CD4-positive, alpha-beta T cell treated with Interleukin-1 beta for 1 hour (primary cell): ENCODE measurements at regions not wholly inside any gene's neighbourhood (a gene's known extent, or its start where the extent isn't known, plus 50 kb on each side); places are given as distances from the start of the nearest gene placed in this dataset.

Experiments used
- DNase-seq, 2 donors: peaks; one replicate each; pipeline ENCODE4 v3.0.0-alpha.2; 2020 to 2022

DNA sequence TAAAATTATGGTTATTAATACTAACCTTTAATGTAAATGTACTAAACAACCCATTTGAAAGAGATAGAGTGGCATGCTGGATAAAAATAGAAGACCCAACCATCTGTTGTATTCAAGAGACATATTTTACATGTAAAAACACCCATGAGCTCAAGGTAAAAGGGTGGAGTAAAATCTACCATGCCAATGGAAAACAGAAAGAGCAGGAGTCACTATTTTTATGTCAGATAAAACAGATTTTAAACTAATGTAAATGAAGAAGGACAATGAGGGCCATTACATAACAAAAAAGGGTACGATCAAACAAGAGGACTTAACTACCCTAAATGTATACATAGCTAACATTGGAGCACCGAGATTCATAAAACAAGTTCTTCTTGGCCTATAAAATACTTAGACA, 66.3 kb downstream of the ITM2A start:
- no peak for DNase-seq

DNA sequence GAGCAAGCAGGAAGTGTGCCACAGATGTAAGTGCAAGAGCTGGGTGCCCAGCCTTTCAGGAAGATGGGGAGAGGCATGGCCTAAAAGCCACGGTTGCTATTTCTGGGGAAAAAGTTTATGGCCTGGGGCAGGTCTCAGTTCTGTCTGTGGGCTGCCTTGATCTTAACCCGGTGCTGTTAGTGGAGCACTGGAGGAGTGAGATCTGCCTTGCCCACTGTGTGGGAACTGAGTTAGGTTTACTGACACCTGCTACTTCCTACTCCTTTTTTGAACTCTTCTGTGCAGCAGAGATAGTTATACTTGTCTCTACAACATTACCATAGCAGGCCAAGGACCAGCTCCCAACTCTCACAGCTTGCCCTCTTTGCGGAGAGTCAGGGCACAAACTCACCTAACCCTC, 76.5 kb downstream of the ITM2A start:
- DNase-seq: no peak

DNA sequence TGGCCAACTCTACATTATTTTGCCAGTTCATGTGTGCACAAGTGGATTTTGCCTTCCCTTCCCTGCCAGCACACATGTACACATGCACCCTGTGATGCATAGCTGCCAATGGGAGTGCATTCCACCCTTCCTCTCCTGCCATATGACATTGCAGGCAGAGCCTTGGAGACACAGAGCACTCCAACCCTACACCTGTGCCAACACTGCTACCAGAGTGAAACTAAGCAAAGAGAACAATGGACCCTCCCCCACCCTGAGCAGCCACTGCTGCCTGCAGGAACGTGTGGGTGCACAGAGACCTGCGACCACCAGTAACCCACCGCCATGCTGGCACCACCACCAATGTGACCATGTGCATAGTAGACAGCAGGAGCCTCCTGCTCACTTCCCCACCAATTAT, 78.4 kb downstream of the ITM2A start:
- no peak for DNase-seq

DNA sequence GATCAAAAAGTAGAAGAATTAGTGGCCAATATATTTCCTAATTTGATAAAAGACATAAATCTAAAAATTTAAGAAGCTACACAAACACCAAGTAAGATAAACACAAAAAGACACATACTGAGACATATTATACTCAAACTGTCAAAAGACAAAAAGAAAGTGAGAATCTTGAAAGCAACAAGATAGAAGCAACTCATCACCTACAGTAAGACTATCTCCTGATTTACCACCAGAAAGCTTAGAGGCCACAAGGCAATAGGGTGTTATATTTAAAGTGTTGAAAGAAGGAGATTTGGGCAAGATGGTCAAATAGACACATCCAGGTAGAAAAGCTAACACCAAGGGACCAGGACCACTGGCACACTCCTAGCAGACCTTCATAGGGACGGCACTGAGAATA, 79.4 kb downstream of the ITM2A start:
- no peak for DNase-seq

DNA sequence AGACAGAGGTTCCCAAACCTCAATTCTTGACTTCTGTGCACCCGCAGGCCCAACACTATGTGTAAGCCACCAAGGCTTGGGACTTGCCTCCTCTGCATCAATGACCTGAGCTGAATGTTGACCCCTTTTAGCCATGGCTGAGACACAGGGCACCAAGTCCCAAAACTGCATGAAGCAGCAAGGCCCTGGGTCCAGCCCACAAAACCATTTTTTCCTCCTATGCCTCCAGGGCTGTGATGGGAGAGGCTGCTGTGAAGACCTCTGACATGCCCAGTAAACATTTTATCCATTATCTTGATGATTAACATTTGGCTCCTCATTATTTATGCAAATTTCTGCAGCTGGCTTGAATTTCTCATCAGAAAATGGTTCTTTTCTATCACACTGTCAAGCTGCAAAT, 85.4 kb downstream of the ITM2A start:
- DNase-seq: no peak

DNA sequence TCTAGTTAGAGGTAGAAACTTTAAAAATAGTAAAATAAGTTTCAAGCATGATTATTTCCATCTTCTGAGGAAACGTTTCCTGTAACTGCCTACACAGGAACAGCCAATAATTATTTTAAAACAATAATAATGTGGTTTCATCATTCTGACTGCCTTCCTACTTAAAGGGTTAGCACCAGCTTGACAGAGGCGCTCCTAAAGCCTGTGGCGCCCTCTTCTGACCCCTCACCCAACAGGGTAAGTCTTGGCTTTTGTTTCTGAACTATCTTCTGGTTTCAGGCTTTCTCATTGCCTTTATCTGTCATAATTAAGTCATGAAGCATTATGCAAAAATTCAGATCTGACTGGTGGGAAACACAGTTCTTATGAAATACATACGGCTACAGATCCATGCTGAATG, 96.7 kb downstream of the ITM2A start:
- DNase-seq: peak; percentile 77 to 78

DNA sequence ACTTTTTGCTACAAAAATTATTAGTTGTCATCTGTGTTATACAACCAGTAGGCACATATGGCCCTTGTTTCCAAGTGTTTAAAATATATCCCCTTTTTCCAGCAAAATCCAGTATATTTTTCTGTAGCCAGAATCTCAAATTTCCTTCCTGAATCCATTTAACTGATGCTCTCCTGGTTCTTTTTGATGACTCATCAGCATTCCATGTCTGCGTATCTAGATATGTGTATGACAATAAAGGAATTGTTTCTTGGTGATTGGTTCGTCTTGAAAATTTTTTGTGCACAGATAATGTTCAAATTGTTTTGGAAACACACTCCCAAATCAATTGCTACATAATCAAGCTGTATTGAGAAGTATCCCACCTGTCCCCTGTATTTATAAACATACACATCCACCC, 98.3 kb downstream of the ITM2A start:
- DNase-seq: no peak

DNA sequence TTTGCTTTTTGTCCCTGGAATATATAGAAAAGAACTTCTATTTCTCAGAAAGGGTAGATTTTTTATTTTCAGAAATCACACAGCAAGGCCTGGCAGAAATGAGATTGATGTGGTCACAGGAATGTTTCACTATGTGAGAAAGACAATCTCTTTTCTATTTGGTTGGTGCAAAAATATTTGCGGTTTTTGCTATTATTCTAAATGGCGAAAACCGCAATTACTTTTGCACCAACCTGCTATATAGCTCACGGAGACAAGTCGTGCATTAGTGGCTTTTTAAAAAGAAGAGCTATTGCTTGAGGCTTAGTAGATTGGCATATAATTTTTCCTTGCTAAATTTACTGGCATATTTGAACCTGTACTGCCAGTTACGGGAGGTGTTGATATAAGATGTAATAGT, 100.4 kb downstream of the ITM2A start:
- DNase-seq: peak in 1 of 2 donors; percentile 29

DNA sequence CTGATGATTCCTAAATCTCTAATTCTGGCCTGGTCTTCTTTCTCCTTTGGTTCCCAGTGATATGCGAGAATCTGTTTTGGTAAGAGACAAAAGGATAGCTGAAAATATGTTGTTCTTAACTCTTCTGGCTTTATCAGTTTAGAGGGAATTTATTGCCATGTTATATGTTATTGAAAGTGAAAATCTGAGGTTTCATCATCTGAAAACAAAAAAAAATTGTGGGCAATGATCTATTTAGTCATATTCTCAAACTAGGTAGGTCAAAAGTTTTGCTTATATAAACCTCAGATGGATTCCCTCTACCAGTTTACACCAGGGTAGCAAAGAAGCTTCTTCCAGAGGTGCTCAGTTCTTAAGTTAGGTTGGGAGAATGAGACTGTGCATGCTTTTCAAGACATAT, 103.6 kb downstream of the ITM2A start:
- no peak for DNase-seq

DNA sequence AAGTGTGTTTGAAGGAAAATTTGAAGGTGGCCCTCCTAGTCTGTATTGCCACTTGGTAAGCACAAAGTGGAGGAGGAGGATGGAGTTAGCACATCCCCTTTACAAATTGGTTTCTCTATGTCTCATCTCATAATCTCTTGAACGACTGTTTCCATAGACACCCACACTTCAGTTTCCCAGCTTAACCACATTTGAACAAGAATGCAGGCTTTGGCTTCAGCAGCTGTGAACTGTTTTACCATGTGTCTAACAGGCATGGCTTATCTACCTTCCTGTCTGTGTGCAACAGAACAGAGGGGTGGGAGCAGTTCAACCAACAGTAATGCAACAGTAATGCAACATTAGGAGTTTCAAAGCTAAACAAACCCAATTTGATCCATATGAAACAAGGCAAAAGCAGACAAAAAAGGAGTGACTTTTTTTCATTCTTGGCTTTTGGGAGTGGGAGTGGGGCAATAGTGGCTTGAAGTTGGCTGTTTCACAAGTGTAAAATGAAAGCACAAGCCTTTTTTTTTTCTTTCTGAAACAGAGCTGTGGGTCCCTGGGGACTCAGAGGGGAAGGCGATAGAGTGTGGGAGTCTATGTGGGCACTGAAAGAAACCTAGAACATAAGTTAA, 108.0 kb downstream of the ITM2A start:
- DNase-seq: peak; percentile 59 to 76

DNA sequence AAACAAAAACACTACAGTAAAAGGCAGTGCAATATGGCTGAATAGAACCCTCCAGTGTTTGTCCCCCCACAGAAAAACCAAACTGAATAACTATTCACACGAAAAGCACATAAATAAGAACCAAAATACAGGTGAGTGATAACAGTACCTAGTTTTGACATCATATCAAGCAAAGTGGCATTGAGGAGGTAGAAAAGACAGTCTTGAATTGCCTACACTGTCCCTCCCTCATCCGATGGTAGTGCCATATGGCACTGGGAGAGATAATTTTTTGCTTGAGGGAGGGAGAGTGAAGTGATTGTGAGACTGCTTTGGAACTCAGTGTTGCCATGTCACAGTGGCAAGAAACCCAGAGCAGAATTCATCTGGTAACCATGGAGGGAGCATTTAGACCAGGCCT, 99.2 kb downstream of the GPR174 start:
- DNase-seq: no peak

DNA sequence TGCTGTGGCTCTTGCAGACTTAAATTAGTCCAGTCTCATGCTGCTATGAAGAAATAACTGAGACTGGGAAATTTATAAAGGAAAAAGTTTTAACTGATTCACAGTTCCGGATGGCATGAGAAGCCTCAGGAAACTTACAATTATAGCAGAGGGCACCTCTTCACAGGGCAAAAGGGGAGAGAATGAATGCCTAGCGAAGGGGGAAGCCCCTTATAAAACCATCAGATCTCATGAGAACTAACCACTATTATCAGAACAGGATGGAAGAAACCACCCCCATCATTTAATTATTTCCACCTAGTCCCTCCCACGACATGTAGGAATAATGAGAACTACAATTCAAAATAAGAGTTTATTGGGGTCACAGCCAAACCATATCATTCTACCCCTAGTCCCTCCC, 91.4 kb downstream of the GPR174 start:
- no peak for DNase-seq

DNA sequence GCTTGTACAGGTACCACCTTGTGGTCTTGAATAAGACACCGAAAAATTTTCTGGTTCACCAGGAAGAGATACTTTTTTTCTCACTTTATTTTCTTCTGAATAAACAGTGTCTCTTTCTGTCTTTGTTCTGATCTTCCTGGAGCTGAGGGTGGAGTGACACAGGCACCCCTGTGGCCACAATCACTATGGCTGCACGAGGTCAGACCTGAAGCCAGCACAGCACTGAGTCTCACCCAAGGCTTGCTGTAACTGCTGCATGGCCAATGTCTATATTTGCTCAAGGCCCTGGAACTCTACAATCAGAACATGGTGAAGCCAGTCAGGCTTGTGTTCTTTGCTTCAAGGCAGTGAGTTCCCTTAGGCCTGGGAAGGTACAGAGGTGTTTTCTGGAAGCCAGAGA, 87.2 kb downstream of the GPR174 start:
- DNase-seq: no peak
